A172 (cell line): ENCODE measurements at regions not wholly inside any gene's neighbourhood (a gene's known extent, or its start where the extent isn't known, plus 50 kb on each side); places are given as distances from the start of the nearest gene placed in this dataset.

ENCODE experiments used
- DNase-seq: peaks from one replicate; pipeline ENCODE4 v3.0.0-alpha.2; 2015; ENCODE audit warnings: low spot score

- DNase-seq, result no peak
Measured at GRCh38 chr2:228707846-228708245, 526.4 kb upstream of the SPHKAP start.

DNA sequence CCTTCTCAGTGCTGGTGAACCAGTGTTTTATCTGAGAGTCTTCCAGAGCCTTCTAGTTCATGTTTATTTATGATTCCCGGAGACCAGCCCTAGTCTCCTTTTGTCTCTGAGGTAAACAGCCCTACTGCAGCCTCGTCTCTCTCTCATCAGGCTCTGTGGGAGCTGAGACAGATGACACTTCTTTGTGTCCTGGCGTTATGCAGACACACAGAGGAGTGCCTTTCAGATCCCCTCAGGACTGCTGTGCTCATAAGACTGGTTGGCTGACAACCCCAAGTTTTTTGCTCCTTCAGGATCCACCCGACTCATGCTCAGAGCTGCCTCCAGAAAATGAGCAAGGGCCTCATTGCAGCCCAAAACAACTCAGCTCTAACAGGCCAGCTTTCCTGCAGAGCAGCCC, 523.8 kb upstream of the SPHKAP start:
- DNase-seq, result no peak

DNA sequence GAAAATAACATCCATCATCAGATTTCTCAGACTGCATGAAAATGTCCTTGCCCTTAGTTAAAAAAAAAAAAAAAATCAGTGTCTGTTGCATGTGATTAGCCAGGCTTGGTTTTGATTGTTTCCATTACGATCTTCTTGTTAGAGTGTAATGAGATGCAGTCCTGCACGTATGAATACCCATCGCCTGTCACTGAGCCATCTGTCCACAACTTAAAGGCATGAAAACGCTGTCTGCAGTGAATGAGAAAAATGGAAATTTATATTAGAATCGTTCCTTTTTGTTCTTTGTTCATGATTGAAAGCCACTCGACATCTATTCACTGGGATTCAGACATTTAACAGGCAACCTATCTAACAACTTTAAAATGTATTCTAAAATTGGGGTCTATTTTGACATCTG, 521.7 kb upstream of the SPHKAP start:
- DNase-seq, result no peak

DNA sequence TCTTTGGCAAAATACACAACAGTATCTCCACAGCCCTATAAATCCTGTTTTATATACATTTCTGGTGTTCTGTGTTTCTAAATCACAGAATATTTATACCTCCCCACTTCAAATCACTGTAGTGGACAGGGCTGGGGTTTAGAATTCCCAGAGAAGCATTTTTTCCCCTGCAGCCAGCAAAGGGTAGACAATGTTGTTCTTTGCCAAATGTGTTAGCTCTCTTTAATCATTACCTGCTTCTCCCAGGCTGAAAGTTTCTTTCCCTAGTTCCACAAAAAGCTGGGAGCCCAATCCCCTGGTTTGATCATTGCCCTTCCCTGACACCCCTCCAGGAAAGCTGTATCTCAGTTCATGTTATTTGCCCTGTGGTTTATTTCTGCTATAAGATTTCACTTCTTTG, 520.0 kb upstream of the SPHKAP start:
- DNase-seq, result no peak

GRCh38 chr2:228700638-228701037, 519.2 kb upstream of the SPHKAP start:
- DNase-seq, result peak; percentile 82

DNA sequence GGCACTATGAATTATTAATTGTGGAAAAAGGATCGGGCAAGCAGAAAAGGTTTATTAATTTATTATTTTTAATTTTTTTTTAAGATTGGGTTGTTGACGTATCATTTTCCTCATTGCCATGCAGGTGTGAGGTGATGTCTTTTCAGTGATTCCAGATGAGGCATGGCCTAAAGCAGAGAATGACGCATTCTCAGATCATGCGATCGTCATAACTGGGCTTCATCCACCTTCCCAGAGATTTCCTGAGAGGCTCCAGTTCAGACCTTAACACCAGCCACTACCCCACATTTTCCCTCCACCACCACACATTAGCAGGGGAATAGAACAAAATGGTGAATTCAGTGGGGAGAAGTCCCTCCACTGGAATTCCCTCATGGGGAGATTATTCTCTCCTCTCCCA, 518.4 kb upstream of the SPHKAP start:
- peak; percentile 34 for DNase-seq

DNA sequence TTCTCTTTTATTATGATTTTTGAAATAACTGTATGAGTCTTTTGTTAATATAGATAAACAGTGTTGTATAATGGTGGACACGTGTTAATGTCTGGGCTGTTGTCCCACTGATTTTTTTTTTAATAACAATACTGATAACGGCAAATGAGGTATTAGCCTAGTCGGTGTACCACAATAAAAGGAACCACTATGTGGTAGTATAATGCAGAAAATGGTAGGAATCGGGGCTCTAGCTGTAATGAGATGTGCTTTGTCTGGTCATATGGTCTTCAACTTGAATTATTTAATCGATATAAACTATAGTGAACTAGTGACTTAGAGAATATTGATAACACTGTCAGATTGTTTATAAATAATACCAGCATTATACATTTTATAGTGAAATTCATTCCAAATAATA, 517.9 kb upstream of the SPHKAP start:
- DNase-seq, result peak; percentile 53

GRCh38 chr2:228698963-228699362, 517.5 kb upstream of the SPHKAP start:
- peak; percentile 18 for DNase-seq

GRCh38 chr2:228697456-228697855, 516.0 kb upstream of the SPHKAP start:
- DNase-seq, result no peak

DNA sequence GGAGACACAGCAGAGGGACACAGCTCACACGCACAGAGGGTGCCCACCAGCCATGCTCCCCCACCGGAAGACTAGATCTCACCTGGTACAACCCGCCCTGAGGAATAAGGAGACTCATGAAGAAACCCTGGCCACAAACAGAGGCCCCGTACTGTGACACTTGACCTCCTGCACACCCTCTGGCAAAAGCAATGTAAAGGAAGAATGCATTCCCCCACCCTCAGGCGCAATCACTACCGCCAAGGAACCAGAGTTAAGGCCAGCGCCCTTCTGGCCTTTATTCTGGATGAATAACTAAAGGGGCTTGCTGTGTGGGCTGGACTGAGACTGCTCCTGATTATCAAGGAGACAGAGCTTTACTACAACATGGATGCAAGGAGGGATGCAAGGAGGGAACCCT, 509.2 kb upstream of the SPHKAP start:
- DNase-seq, result no peak

DNA sequence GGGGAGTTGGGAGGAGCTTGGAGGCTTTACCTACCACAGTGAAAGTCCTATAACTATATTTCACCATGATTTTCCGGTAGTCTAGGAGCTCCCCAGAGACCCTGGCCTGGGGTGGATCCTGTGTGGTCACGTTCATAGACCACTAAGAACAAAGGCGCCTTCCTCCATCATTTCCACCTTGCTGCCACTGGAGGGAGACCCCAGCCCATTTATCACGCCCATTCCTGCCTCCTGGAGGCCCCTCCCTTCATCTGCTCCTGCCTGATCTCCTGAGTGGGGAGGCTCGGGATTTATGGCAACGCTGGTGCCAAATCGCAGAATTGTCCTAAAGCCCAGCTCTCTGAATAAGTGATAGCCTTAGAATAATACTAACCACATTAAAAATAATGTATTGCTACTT, 507.6 kb upstream of the SPHKAP start:
- peak; percentile 20 for DNase-seq

GRCh38 chr2:228688007-228688645, 506.6 kb upstream of the SPHKAP start:
- no peak for DNase-seq

DNA sequence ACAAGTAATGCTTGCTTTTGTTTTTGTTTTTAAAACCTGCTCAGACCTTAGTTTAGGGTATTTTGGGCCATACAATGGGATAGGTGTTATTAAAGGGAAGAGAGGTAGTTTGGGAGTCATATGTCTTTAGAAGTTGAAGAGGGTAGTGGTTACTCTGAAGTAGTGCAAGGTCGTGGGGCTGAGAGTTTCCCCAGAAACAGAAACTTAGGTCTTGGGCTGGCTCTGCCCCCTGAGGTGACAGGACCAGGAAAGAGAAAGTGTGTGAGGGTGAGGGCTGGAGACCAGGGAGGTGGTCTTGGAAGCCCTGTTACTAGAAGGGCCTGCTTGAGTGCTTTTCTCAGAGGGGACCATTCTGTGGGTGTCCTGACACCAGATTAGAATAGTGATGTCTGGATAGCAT, 500.5 kb upstream of the SPHKAP start:
- no peak for DNase-seq

GRCh38 chr2:228681426-228681825, 499.9 kb upstream of the SPHKAP start:
- peak; percentile 67 for DNase-seq

DNA sequence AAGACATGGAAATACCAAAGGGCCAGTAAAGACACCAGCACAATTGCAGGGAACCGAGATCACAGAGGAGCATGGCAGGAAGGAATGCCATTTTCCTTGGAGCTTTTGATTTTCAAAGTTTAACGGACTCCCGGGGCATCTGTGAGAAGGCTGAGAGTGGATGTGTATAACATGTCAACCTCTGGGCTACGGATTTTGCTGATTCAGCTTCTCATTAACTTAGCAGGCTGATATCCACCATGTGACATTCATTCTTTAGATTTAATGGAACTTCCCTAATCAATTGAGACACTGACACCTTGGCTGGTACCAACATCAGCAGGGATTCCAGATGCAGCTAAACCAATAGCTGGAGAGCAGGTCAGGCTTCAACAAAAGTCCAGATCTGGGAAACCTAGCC, 496.6 kb upstream of the SPHKAP start:
- DNase-seq, result no peak

DNA sequence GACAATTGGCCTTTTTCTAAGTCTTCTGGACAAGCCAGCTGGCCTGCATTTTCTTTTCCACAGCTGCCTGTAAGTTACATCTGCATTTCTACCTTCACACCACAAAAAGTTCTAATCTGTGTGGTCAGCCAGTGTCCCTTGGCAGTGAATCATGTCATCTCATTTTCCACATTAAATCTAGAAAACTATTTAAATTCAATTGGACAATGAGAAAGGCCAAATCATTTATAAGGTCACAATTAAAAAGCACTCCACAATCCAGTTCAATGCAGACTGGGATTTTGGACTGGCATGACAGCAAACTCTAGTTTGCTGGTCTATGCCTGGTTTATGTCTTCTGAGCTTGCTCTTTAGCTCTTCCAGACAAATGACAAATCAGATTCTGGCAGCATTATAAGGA, 494.2 kb upstream of the SPHKAP start:
- no peak for DNase-seq

GRCh38 chr2:228675091-228675490, 493.6 kb upstream of the SPHKAP start:
- no peak for DNase-seq

DNA sequence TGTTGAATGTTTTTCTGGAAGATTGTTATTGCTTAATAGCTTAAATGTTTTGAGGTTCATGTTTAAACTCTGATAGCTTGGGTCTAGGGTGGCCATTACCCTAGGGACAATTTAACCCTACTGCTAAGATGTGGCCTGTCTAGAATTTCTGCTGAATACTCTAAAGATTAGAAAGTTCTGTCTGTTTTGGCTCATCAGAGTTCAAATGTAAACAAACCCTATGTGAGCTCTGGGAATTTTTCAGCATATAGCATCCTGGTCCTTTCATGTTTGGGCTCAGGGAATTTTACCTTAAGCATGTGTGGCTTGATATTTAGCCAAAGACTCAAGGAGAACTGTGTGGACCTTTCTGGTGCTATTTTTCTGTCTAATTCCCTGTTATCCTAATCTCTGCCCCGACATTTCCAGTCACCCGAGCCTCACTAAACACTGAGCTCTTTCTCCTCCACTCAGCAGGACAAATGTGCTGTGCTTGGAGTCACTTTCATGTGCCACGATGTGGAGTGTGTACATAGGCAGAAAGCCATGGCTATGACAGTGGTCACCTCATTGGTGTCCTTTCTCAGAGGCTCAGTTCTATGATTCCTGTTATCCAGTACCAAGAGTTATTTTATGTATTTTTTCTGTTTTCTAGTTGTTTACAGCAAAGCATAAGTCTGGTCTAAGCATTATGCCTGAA, 492.5 kb upstream of the SPHKAP start:
- DNase-seq, result no peak

GRCh38 chr2:228669690-228670089, 488.2 kb upstream of the SPHKAP start:
- DNase-seq, result no peak

- DNase-seq, result no peak
Measured at GRCh38 chr2:228665232-228665631, 483.7 kb upstream of the SPHKAP start.

- peak; percentile 68 for DNase-seq
Measured at GRCh38 chr2:228658998-228659397, 477.5 kb upstream of the SPHKAP start.

- peak; percentile 53 for DNase-seq
Measured at GRCh38 chr2:228657807-228658402, 476.4 kb upstream of the SPHKAP start.

DNA sequence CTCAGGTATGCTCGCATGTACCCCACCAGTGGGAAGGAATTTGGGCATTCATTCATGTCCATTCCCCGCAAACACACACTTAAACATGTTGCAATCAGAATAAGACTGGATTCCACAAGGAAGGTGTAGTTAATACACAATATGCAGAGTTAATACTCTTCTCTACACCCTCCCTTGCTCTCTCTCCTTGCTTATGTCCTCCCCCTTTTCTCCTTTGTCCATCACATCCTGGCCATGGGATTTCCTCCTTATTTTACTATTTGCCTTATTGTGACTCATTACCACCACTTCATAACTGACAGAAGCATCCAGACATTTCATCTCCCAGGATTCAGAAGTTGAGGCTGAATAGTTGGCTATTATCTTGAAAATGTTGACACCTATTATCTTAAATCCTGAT, 473.8 kb upstream of the SPHKAP start:
- peak; percentile 12 for DNase-seq
